Left lobe of liver (tissue), 2 donors: ENCODE measurements at regions not wholly inside any gene's neighbourhood (a gene's known extent, or its start where the extent isn't known, plus 50 kb on each side); places are given as distances from the start of the nearest gene placed in this dataset.
"Not testable (repeated sequence)": the region's sequence is repeated elsewhere in the genome, so short reads cannot be mapped to it uniquely, and the experiment has no call there.

Source experiments
- ATAC-seq: fragments of 200-7000 bp; cut with Tn5 transposase; one replicate; pipeline ENCODE4 v1.9.1; 2020; ENCODE audit warnings: mild to moderate bottlenecking, moderate library complexity
- DNase-seq: peaks from one replicate; pipeline ENCODE4 v3.0.0-alpha.2; 2020; ENCODE audit warnings: low spot score
- donor health status: DM: no; HTN: no; CAD: no; lungs with moderate emphysema.
- donor health status: DM: no; HTN: yes; CAD: no.

DNA sequence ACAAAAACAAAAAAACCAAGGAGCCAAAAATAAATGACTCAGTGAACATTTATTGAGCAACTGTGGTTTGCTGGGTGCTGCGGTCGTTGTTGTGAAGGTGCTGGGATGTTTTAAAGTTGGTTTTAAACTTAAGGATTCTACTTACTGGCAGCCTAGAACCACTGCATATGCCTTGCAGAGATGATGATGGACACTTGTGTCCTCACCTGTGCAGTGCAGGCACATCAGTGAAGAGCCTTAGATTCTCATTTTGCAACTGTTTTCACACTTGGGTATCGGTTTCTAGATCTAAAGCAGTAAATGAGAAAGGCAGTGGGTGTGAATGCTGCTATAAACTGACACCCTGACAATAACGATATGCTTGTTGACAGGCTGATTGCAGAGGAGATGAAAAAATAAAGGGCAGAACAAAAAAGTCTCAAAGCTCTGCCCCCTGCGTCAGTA lies 68.8 kb downstream of the UTRN start:
- no peak for ATAC-seq
- no peak for DNase-seq

DNA sequence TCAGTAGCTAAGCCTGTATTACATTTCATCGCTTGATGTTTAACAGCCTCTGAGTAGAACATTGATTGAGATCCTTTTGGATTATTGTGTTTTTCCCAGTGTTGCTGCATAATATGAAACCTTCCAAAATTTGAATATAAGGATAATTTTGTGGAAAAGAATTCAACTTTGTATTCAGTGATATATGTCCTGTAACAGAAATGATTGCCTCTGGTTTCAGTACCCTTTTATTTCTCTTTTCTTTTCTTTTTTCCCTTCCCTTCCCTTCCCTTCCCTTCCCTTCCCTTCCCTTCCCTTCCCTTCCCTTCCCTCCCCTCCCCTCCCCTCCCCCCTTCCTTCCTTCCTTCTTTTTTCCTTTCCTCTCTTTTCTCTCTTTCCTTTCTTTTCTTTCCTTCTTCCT lies 74.6 kb downstream of the UTRN start:
- no peak for DNase-seq
- ATAC-seq: no peak

DNA sequence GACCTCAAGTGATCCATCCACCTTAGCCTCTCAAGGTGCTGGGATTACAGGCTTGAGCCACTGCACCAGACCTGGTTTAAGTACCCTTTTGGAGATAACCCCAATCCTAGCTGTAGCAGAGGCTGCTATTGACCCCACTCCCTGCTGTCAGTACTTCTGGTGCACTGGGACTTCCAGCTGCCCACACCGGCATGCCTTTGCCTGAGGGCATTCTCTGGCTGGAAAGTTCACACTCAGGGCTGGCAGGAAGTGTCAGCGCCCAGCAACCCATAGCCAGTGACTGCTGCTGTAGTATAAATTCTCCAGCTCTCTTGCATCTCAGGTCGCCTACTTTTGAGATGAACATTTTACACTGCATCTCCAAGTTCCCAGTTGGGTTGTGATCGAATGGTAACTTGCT lies 75.3 kb downstream of the UTRN start:
- ATAC-seq: no peak

DNA sequence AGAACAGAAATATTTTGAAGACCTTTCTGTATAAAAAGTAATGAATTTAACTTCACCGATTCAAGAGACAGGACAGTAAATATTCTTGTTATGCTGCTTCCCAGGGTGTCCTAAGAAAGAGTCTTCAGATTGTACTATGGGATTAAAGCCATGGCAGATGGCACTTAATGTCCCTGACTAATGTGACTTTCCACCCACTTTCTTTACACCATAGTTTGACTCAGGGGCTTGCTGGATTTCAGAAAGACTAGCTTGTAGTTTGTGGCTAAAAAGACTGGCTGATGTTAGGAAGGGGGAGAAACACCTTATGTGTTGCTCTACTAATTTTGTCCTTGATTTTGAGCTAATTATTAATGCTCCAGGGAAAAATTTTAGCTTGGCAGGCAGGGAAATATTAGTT lies 75.9 kb downstream of the UTRN start:
- DNase-seq: no peak
- ATAC-seq: no peak

More for the DNA sequence above, 75.3 kb downstream of the UTRN start:
- no peak for DNase-seq

DNA sequence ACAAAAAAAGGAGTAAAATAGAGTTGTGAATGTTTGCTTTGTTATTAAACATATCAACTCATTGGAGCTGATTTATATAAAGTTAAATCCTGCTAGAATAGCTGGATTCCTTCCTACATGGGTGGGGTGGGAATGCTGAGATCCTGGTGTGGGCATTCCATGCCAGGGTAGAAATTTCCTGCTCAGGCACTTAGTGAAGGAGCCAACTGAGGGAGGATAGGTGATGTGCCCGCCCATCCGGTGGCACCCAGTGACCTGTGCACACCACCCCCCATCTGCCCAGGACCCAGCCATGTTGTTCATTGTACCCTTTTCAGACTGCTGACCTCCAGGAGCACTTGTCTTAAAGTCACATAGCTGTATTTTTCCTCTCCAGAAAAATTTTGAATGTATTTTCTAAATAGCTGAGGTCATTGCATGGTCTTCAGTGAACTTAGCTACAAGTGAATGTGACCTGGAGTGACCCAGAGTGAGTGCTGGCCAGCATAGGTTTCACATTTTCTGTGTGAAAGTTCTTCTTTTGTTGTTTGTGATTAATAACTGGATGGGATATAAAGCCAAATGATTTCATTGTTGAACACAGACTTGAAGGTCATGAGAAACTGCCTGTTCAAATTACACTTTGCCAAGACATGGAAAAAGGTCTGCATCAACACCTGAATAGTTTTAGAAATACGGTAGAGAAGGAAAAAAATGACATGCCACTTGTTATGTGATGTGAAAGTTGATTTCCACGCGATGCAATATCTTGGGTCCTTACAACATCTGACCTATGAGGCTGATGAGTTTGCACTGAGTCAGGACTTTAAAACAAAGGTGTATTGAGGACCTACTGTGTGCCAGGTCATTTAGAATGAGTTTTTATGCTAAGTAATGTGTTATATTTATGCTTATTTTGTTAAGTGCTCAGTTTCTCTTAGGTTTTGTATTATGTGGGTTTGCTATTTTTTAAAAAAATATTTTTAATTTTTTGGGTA lies 77.2 kb downstream of the UTRN start:
- DNase-seq: no peak
- ATAC-seq: peak; percentile 82

DNA sequence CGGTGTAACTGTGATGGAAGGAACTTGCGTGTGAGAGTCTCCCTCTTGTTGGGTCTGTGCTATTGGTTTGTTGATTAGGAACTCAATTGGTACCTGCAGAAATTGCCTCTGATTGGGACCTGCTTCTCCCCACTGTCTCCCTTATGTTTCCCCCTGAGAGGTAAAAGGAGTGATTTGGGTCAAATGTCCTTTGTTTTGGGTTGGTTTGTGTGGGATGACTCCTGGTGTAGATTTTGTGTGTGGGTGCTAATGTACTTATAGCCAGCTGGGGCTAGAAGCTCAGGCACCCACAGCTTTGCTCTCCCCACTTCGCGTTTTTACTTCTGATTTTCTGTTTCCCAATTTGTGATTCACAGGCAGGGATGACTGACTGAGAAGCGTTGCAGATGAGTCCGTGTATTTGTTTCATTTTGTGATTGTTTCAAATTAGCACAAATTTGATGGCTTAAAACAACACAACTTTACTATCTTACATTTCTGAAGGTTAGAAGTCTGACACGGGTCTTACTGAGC lies 79.1 kb downstream of the UTRN start:
- no peak for ATAC-seq

DNA sequence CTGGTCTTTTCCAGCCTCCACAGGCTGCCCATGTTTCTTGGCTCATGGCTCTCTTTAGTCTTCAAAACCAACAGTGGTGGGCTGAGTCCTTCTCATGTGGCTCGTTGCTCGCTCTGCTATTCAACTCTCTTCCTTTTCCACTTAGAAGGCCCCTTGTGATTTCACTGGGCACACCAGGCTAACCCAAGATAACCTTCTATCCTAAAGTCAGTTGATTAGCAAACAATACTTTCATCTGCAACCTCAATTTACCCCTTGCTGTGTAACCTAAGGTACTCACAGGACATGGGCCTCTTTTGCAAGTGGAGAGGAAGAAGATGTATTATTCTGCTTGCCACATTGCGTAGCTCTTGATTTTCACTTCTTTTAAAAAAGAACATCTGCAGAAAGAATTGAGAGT lies 79.6 kb downstream of the UTRN start:
- ATAC-seq: peak; percentile 28
- DNase-seq: no peak

More for the DNA sequence above, 79.1 kb downstream of the UTRN start:
- no peak for DNase-seq

DNA sequence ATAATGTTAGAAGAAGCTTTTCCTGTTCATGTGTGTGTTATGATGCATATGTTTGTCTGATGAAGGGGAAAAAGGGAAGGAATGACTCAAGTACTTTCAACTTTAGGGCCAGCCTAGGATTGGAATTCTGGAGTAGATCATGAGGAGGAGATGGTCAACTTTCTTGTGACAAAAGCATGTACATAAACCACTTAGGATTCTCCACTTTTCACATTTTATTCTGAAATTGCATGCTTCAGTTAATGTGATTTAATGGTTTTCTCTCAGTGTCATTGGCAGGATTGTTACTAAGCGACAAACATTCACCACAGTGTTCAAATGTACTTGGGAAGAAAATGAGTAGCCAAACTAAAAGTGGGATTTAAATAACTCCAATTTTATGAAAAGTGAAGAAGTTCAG lies 80.1 kb downstream of the UTRN start:
- DNase-seq (no peak), ATAC-seq (no peak)

DNA sequence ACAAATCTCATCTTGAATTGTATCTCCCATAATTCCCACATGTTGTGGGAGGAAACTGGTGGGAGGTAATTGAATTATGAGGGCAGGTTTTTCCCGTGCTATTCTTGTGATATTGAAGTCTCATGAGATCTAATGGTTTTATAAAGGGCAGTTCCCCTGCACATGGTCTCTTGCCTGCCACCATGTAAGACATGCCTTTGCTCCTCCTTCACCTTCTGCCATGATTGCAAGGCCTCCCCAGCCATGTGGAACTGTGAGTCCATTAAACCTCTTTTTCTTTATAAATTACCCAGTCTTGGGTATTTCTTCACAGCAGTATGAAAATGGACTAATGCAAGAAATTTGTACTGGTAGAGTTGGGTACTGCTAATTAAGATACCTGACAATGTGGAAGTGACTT lies 84.6 kb downstream of the UTRN start:
- DNase-seq, ATAC-seq: not testable (repeated sequence)

DNA sequence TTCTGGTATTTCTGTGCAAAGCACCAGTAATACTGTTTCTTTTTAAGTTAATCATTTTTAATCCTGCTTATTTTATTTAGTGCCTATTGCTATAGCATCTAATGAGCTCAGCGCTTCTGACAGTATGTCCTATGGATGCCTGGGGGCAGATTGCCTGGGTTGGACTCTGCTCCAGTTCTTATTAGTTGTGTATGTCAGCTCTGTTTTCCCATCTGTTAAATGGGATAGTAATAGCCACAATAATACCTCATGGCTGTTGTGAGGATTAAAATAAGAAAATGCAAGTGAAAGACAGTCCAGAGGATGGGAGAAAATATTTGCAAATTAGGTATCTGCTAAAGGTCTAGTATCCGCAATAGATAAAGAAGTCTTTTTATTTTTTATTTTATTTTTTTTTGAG lies 87.0 kb downstream of the UTRN start:
- DNase-seq (no peak), ATAC-seq (no peak)

DNA sequence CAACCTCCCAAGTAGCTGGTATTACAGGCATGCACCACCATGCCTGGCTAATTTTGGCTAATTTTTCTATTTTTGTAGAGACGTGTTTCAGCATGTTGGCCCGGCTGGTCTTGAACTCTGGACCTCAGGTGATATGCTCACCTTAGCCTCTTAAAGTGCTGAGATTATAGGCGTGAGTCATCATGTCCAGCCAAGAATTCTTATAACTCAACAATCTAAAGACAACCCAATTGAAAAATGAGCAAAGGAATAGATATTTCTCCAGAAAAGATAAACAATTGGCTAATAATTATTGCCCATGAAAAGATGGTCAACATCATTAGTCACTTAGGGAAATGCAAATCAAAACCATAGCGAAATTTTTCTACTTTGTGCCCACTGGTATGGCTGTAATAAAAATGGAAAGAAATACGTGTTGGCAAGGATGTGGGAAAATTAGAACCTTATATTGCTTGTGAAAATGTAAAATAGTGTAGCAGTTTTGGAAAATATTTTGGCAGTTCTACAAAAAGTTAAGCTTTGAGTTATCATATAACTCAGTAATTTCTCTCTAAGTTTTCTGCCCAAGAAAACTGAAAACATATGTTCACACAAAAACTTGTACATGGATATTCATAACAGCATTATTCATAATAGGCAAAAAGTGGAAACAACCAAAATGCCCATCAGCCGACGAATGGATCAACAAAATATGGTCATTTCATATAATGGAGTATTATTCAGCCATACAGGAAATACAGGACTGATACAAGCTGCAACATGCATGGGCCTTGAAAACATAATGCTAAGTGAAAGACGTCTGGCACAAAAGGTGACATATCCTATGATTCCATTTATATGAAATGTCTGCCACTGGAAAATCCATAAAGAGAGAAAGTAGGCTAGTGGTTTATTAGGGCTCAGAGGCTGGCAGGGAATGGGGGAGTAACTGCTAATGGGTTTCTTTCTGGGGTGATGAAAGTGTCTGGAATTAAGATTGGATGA lies 87.8 kb downstream of the UTRN start:
- DNase-seq: no peak
- no peak for ATAC-seq

DNA sequence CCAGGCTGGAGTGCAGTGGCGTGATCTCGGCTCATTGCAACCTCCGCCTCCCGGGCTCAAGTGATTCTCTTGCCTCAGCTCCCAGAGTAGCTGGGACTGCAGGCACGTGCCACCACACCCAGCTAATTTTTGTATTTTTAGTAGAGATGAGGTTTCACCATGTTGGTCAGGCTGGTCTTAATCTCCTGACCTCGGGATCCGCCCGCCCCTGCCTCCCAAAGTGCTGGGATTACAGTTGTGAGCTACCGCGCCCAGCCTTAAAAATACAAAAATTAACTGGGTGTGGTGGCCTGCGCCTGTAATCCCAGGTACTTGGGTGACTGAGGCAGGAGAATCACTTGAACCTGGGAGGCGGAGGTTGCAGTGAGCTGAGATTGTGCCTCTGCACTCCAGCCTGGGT lies 89.4 kb downstream of the UTRN start:
- not testable (repeated sequence) for ATAC-seq, DNase-seq

DNA sequence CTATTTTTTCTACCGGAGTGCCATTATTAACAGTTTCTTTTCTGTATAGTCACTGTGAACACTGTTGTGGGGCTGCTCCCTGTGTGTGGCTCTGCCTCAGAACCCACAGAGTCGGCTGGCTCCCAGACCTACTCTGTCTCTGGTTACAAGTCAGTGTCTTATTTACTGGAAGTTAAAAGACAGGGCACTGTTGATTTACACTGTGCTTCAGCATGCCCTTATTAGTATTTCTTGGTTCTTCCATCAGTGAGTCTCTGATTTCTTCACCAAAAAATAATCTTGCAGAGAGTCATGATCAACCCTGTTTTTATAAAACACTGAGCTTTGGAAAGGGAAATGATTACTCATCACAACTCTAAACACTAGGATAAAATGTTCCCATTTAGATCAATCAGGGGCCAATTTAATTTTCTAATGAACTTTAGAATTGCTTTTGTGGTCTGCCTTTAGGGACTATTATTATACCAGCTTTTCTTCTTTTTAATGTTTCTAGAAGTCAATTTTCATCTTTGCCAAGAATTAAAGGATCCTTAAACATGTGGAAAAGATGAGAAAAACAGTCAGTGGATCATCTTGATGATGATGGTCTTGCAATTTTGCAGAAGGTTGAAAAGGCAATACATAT lies 92.6 kb downstream of the UTRN start:
- ATAC-seq (no peak), DNase-seq (no peak)

DNA sequence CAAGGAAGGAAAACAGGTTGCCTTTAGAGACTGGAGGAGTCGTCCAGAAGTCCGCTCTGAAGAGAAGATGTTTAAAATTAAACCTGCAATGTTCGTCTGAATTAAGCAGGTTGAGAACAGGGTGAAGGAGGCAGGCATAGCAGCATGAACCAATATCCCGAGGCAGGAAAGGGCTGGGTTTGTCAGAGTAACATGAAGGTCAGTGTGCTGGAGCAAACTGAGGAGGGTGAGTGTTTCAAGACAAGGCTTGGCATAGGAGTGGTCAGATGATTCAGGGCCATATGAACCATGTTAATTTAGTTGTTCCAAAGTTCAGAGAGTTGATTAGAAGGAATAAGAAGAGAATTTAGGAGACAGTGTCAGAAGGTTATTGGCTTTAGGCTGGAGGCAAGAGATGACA lies 93.3 kb downstream of the UTRN start:
- DNase-seq: no peak

DNA sequence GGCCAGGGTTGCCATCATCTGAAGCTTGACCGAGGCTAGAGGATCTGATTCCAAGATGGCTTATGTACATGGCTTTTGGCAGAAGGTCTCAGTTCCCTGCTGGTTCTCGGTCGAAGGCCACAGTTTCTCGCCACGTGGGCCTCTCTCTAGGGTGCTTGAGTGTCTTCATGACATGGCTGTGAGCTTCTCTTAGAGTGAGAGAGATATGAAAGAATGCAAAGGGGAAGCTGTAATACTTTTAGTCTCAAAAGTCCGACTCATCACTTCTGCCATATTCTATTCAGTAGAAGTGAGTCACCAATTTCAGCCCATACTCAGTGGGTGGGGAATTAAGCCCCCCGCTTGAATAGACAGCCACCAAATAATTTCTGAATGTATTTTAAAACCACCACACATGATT lies 94.2 kb downstream of the UTRN start:
- no peak for ATAC-seq
- no peak for DNase-seq

More for the DNA sequence above, 93.3 kb downstream of the UTRN start:
- no peak for ATAC-seq

DNA sequence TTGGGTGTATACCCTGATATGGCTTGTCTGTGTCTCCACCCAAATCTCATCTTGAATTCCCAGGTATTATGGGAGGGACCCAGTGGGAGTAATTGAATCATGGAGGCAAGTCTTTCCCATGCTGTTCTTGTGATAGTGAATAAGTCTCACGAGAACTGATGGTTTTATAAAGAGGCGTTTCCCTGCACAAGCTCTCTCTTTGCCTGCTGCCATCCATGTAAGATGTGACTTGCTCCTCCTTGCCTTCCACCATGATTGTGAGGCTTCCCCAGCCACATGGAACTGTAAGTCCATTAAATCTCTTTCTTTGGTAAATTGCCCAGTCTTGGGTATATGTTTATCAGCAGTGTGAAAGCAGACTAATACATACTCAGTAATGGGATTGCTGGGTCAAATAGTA lies 96.4 kb downstream of the UTRN start:
- ATAC-seq, DNase-seq: not testable (repeated sequence)

DNA sequence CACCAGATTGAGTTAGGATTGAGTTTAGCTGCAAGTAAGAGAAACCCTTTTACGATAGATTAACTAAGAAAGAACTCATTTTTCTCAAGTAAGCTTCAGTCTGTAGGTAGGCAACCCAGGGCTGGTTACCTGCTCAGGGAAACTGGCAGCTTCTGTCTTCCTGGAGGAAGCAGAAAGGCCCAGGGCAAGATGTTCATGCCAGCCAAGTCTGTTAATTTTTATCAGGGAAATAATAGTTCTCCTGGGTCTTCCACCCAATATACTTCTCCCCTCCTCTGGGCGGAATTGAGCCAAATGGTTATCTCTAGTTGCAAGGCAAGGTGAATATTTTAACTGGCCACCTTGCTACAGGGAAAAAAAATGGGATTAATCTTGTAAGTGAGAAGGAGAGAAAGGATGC lies 98.2 kb downstream of the UTRN start:
- ATAC-seq (no peak), DNase-seq (no peak)

DNA sequence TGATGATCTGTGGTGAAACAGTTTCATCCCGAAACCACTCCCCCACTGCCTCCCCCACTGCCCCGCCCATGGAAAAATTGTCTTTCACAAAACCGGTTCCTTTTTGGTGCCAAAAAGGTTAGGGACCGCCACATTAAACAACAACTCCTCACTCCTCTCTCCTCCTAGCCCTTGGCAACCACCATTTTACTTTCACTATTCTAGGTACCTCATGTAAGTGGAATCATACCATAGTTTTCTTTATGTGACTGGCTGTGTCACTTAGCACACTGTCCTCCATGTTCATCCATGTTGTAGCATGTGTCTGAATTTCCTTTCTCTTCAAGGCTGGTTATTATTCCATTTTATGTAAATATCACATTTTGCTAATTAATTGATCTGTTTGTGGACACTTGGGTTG lies 99.3 kb downstream of the UTRN start:
- ATAC-seq (no peak), DNase-seq (no peak)

DNA sequence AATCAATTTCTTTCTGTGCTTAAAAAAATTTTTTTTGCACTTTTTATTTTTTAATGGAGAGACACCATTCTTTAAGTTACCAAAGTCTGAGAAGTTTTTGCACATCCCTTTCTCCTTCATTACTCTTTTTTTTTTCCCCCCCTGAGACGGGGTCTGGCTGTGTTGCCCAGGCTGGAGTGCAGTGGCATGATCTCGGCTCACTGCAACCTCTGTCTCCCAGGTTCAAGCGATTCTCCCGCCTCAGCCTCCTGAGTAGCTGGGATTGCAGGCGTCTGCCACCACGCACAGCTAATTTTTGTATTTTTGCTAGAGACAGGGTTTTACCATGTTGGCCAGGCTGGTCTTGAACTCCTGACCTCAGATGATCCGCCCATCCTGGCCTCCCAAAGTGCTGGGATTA lies 104.3 kb downstream of the UTRN start:
- ATAC-seq, DNase-seq: not testable (repeated sequence)

DNA sequence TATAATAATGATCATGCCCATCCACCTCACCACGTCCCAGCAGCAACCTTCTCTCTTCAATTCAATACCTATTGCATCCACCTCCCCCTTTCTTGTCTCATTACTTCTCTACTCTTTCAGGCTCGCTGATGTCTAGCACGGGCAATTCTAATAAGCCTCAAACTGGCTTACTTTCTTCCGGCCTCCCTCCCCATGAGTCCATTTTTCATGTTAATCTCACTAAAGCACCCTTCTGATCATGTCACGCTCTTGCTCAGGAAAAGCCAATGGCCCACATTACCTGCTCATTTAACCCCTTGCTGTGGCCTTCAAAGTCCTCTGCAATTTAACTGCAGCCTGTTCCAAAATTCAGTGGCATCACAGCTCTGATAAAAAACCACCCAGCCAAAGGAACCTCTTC lies 105.1 kb downstream of the UTRN start:
- DNase-seq (no peak), ATAC-seq (no peak)

DNA sequence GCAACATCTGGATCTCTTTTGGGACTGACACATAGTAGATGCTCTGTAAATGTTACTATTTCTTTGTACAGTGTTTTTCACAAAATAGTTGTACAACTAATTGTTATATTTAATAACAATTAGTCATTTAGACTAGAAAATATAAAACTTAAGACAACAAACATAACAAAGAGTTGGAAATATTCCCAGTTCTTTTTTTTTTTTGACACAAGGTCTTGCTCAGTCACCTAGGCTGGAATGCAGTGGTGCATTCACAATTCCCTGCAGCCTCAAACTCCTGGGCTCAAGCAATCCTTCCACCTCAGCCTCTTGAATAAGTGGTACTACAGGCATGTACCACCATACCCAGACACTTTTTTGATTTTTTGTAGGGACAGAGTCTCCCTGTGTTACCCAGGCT lies 105.8 kb downstream of the UTRN start:
- DNase-seq (no peak), ATAC-seq (no peak)
